WTC11 (cell line): ENCODE measurements at regions not wholly inside any gene's neighbourhood (a gene's known extent, or its start where the extent isn't known, plus 50 kb on each side); places are given as distances from the start of the nearest gene placed in this dataset.

Experiments
- ATAC-seq: fragments of 200-7000 bp; cut with Tn5 transposase; 2 replicates; pipeline ENCODE4 v1.10.0; 2021; ENCODE audit warnings: mild to moderate bottlenecking, moderate library complexity
- CTCF ChIA-PET: fragments of 300-600 bp; sonication (Branson Sonifier 250); formaldehyde crosslinking; loops from one replicate; lab custom pipeline; 2021; ENCODE audit warnings: antibody characterized with exemption; lab: Charles Lee
- POLR2A ChIA-PET: fragments of 350-600 bp; sonication (Branson Sonifier 250); formaldehyde crosslinking; loops from one replicate; lab custom pipeline; 2021; ENCODE audit warnings: antibody characterized with exemption; lab: Charles Lee
- DNase-seq: peaks from one replicate; pipeline ENCODE4 v3.0.0; 2021; ENCODE audit warnings: low spot score
- H3K27ac Mint-ChIP-seq: 2 replicates; pipeline ENCODE4 v1.8.0; 2021; ENCODE audit warnings: mixed read lengths
- H3K27me3 Mint-ChIP-seq: 2 replicates; pipeline ENCODE4 v1.8.0; 2021; ENCODE audit warnings: low read depth, mild to moderate bottlenecking, moderate library complexity, mixed read lengths
- H3K36me3 Mint-ChIP-seq: 2 replicates; pipeline ENCODE4 v1.8.0; 2021; ENCODE audit warnings: mixed read lengths
- H3K4me1 Mint-ChIP-seq: 2 replicates; pipeline ENCODE4 v1.8.0; 2022; ENCODE audit warnings: mixed read lengths
- H3K4me3 Mint-ChIP-seq: 2 replicates; pipeline ENCODE4 v1.8.0; 2021; ENCODE audit warnings: mild to moderate bottlenecking, moderate library complexity, mixed read lengths
- H3K9me3 Mint-ChIP-seq: 2 replicates; pipeline ENCODE4 v1.8.0; 2021; ENCODE audit warnings: mixed read lengths
- ATF2 ChIP-seq: sonication (generic); formaldehyde crosslinking; IDR thresholded peaks from 2 replicates; pipeline ENCODE4 v1.8.1; 2022; ENCODE audit warnings: low read depth, missing genetic modification reagents, borderline replicate concordance
- CDX4 ChIP-seq: fragments of 250-450 bp; sonication (Bioruptor Pico); IDR thresholded peaks from 2 replicates; pipeline ENCODE4 v1.9.0; 2021; ENCODE audit warnings: moderate library complexity, mild to moderate bottlenecking, inconsistent platforms, borderline replicate concordance
- CTCF ChIP-seq: fragments of 200-600 bp; IDR thresholded peaks from 2 replicates; pipeline ENCODE4 v1.8.0; 2022; ENCODE audit warnings: antibody characterized with exemption
- GABPB1 ChIP-seq: sonication (generic); formaldehyde crosslinking; IDR thresholded peaks from 2 replicates; pipeline ENCODE4 v1.8.1; 2023; ENCODE audit warnings: mild to moderate bottlenecking, missing genetic modification reagents
- GTF2I ChIP-seq: fragments of 250-450 bp; sonication (Bioruptor Pico); conservative IDR thresholded peaks from 2 replicates; pipeline ENCODE4 v1.4.0; 2021; ENCODE audit warnings: mild to moderate bottlenecking
- HMGA2 ChIP-seq: fragments of 250-450 bp; sonication (Bioruptor Pico); IDR thresholded peaks from 2 replicates; pipeline ENCODE4 v1.4.0; 2021; ENCODE audit warnings: mild to moderate bottlenecking, moderate library complexity
- MLX ChIP-seq: sonication (generic); formaldehyde crosslinking; IDR thresholded peaks from 2 replicates; pipeline ENCODE4 v1.8.1; 2023; ENCODE audit warnings: mild to moderate bottlenecking, missing genetic modification reagents, moderate library complexity
- MXD4 ChIP-seq: fragments of 250-450 bp; sonication (Bioruptor Pico); IDR thresholded peaks from 2 replicates; pipeline ENCODE4 v1.8.0; 2021; ENCODE audit warnings: mild to moderate bottlenecking, moderate library complexity, borderline replicate concordance
- NR1H2 ChIP-seq: sonication (generic); formaldehyde crosslinking; IDR thresholded peaks from 2 replicates; pipeline ENCODE4 v1.9.0; 2021; ENCODE audit warnings: mild to moderate bottlenecking, moderate library complexity, missing genetic modification reagents
- PREB ChIP-seq: sonication (generic); formaldehyde crosslinking; IDR thresholded peaks from 2 replicates; pipeline ENCODE4 v1.8.1; 2022; ENCODE audit warnings: mild to moderate bottlenecking, missing genetic modification reagents, moderate library complexity, borderline replicate concordance
- RELA ChIP-seq: sonication (generic); formaldehyde crosslinking; IDR thresholded peaks from 2 replicates; pipeline ENCODE4 v1.8.1; 2022; ENCODE audit warnings: missing genetic modification reagents, mild to moderate bottlenecking, borderline replicate concordance
- SOX15 ChIP-seq: fragments of 250-450 bp; sonication (Bioruptor Pico); IDR thresholded peaks from 2 replicates; pipeline ENCODE4 v1.9.0; 2021; ENCODE audit warnings: mild to moderate bottlenecking
- SP1 ChIP-seq: sonication (generic); formaldehyde crosslinking; conservative IDR thresholded peaks from 2 replicates; pipeline ENCODE4 v1.8.1; 2022; ENCODE audit warnings: missing genetic modification reagents
- ZNF263 ChIP-seq: sonication (generic); formaldehyde crosslinking; IDR thresholded peaks from 2 replicates; pipeline ENCODE4 v1.8.1; 2022; ENCODE audit warnings: low read depth, mild to moderate bottlenecking, moderate library complexity, missing genetic modification reagents
- ZNF281 ChIP-seq: sonication (generic); formaldehyde crosslinking; IDR thresholded peaks from 2 replicates; pipeline ENCODE4 v1.8.0; 2023; ENCODE audit warnings: mild to moderate bottlenecking, missing genetic modification reagents
- ZNF396 ChIP-seq: fragments of 250-450 bp; sonication (Bioruptor Pico); IDR thresholded peaks from 2 replicates; pipeline ENCODE4 v1.8.0; 2021; ENCODE audit warnings: mild to moderate bottlenecking, moderate library complexity, borderline replicate concordance
- ZSCAN18 ChIP-seq: fragments of 250-450 bp; sonication (Bioruptor Pico); IDR thresholded peaks from 2 replicates; pipeline ENCODE4 v2.1.2; 2022; ENCODE audit warnings: mild to moderate bottlenecking, moderate library complexity

GRCh38 chr14:21995332-21995731 is 321.7 kb upstream of the OR4E1 start:
- CTCF ChIA-PET = interaction anchor here (0.9 to 3.7 kb wide), 2 partner anchors 8 to 16 kb away, joined by 3 to 119 read pairs; no protein-coding TSS in a partner anchor
- ATAC-seq = no peak

More at GRCh38 chr14:21995332-21995731, 321.7 kb upstream of the OR4E1 start:
- DNase-seq = no peak
- no peak overlapping the region for H3K4me3 Mint-ChIP-seq
- TF ChIP-seq NR1H2 (CRISPR knock-in tag) (no peak), GTF2I (no peak), PREB (CRISPR knock-in tag) (no peak), ATF2 (no peak), ZNF281 (CRISPR knock-in tag) (no peak), SP1 (CRISPR knock-in tag) (no peak), SOX15 (CRISPR knock-in tag) (no peak), RELA (CRISPR knock-in tag) (no peak), HMGA2 (CRISPR knock-in tag) (no peak), CDX4 (CRISPR knock-in tag) (no peak), GABPB1 (CRISPR knock-in tag) (no peak), ZNF396 (CRISPR knock-in tag) (no peak), MLX (CRISPR knock-in tag) (no peak), ZNF263 (no peak), MXD4 (CRISPR knock-in tag) (no peak), ZSCAN18 (CRISPR knock-in tag) (no peak), CTCF (no peak)
- TF ChIP-seq, all 79 proteins: peak for 0
- H3K27me3 Mint-ChIP-seq = no peaks in the 10 kb centered on the region
- H3K27ac Mint-ChIP-seq = no peak overlapping the region
- peaks cover 3% of the 10 kb centered on the region for H3K4me1 Mint-ChIP-seq
- H3K36me3 Mint-ChIP-seq = no peaks in the 10 kb centered on the region
- POLR2A ChIA-PET = interaction anchor here (0.6 kb wide), 2 partner anchors 41 to 1331 kb away, joined by 3 to 5 read pairs; no protein-coding TSS in a partner anchor
- H3K9me3 Mint-ChIP-seq = no peaks in the 10 kb centered on the region
